AG04450 (cell line): ENCODE measurements at regions not wholly inside any gene's neighbourhood (a gene's known extent, or its start where the extent isn't known, plus 50 kb on each side); places are given as distances from the start of the nearest gene placed in this dataset.

Experiments
- CTCF ChIA-PET: fragments of 300-600, 350-600 bp; formaldehyde crosslinking; extraction: SDS; loops from one replicate; lab custom pipeline; 2022; ENCODE audit warnings: antibody characterized with exemption, inconsistent platforms; lab: Charles Lee
- POLR2A ChIA-PET: fragments of 350-600 bp; formaldehyde crosslinking; extraction: SDS; loops from one replicate; lab custom pipeline; 2021; ENCODE audit warnings: antibody characterized with exemption, inconsistent platforms; lab: Yijun Ruan, JAX
- DNase-seq: peaks from one replicate; pipeline ENCODE4 v3.0.0-alpha.2; 2011; ENCODE audit warnings: low read depth, low spot score
- H3K27ac ChIP-seq: one replicate; pipeline ENCODE4 v1.5.1; 2012; ENCODE audit warnings: low read depth, low read length, control low read depth
- H3K27me3 ChIP-seq: one replicate; pipeline ENCODE4 v1.6.0; 2012; ENCODE audit warnings: low read length; ENCODE audit not compliant: control insufficient read depth, insufficient read depth
- H3K4me3 ChIP-seq: 2 replicates; pipeline ENCODE4 v1.5.1; 2011; ENCODE audit warnings: mild to moderate bottlenecking, low read depth, low read length, control low read depth
- H3K9me3 ChIP-seq: 2 replicates; pipeline ENCODE4 v1.5.1; 2012; ENCODE audit warnings: low read length; ENCODE audit not compliant: control insufficient read depth, insufficient read depth
- TF ChIP-seq, protein P1 (sequence below): IDR thresholded peaks from 2 replicates; pipeline ENCODE4 v1.5.1; 2011; ENCODE audit warnings: low read depth, low read length, control low read depth, inconsistent platforms

DNA sequence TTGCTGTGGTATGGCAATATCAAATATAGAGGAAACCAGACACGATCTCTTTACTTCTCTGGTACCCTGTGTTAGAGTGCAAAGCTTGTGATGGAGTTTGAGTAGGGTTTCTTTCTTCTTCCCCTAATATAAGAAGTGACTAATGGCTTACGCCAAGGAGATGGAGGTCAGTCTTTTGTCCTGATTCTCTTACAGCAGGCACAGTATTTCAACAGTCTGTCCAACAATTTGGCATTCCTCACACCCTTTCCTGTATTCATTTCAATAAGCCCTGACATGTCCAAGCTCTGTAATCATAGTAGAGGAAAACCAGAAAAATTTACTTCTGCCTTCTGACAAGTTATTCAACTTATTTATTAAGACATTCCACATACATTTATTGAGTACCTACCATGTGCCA is 546.2 kb downstream of the TMEM135 start:
- H3K4me3 ChIP-seq = no peak overlapping the region
- POLR2A ChIA-PET = no interaction called here
- CTCF ChIA-PET = interaction anchor here (1.0 kb wide), 1 partner anchor 231 kb away, joined by 3 read pairs; no protein-coding TSS in a partner anchor
- no peak overlapping the region for H3K27ac ChIP-seq
- H3K9me3 ChIP-seq = no peaks in the 10 kb centered on the region
- TF ChIP-seq, protein P1, sequence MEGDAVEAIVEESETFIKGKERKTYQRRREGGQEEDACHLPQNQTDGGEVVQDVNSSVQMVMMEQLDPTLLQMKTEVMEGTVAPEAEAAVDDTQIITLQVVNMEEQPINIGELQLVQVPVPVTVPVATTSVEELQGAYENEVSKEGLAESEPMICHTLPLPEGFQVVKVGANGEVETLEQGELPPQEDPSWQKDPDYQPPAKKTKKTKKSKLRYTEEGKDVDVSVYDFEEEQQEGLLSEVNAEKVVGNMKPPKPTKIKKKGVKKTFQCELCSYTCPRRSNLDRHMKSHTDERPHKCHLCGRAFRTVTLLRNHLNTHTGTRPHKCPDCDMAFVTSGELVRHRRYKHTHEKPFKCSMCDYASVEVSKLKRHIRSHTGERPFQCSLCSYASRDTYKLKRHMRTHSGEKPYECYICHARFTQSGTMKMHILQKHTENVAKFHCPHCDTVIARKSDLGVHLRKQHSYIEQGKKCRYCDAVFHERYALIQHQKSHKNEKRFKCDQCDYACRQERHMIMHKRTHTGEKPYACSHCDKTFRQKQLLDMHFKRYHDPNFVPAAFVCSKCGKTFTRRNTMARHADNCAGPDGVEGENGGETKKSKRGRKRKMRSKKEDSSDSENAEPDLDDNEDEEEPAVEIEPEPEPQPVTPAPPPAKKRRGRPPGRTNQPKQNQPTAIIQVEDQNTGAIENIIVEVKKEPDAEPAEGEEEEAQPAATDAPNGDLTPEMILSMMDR = no peak
- no peak for DNase-seq
- H3K27me3 ChIP-seq = no peaks in the 10 kb centered on the region

DNA sequence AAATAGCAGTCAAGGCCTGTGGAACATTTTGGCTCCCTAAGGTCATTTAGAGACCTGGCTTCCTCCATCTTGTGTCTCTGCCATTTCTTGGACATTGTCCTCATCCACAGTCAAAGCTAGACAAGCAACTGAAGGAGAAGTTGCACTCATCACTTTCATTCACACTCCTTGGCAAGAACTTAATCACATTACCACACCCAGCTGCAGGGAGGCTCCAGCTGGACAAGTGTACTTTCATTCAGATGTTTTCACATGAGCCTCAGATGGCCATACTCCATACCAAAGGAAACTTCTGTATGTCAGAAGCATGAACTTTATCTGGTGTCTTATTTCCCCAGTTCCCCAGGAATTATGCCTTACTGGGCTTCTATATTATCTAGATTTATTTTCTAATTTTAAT is 537.4 kb downstream of the TMEM135 start:
- TF ChIP-seq, protein P1 = no peak
- H3K27ac ChIP-seq = no peak overlapping the region
- H3K27me3 ChIP-seq = no peaks in the 10 kb centered on the region
- no peaks in the 10 kb centered on the region for H3K9me3 ChIP-seq
- no peak for DNase-seq
- no peak overlapping the region for H3K4me3 ChIP-seq
- POLR2A ChIA-PET = no interaction called here
- CTCF ChIA-PET = no interaction called here

GRCh38 chr11:87574193-87574592 is 536.5 kb downstream of the TMEM135 start:
- H3K9me3 ChIP-seq = no peaks in the 10 kb centered on the region
- POLR2A ChIA-PET = no interaction called here
- no peaks in the 10 kb centered on the region for H3K27me3 ChIP-seq
- TF ChIP-seq, protein P1 = no peak
- H3K4me3 ChIP-seq = no peak overlapping the region
- DNase-seq = no peak
- H3K27ac ChIP-seq = no peak overlapping the region
- CTCF ChIA-PET = no interaction called here

DNA sequence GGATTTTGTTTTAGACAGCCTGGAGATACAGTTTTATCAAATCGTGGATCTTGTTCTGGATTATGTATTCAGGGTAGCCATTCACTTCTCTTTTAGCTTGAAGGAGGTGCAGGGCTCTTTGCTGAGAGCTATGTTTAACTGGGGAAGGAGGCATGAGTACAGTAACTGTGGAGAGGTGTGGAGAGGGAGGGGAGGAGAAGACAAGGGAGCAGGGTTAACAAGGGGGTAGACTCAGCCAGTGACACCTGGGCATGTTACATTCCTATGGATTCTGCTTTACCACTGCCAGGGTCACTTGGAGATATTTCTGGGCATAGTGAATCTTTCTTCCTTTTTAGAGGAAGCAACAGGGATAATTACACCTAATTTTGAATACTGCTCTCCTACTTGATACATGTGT is 536.0 kb downstream of the TMEM135 start:
- no peak for DNase-seq
- H3K27ac ChIP-seq = no peak overlapping the region
- no peak overlapping the region for H3K4me3 ChIP-seq
- CTCF ChIA-PET = no interaction called here
- POLR2A ChIA-PET = no interaction called here
- TF ChIP-seq, protein P1 = no peak
- no peaks in the 10 kb centered on the region for H3K27me3 ChIP-seq
- no peaks in the 10 kb centered on the region for H3K9me3 ChIP-seq

GRCh38 chr11:87572881-87573280 is 535.1 kb downstream of the TMEM135 start:
- no peaks in the 10 kb centered on the region for H3K27me3 ChIP-seq
- no peaks in the 10 kb centered on the region for H3K9me3 ChIP-seq
- TF ChIP-seq, protein P1 = no peak
- POLR2A ChIA-PET = no interaction called here
- no peak overlapping the region for H3K27ac ChIP-seq
- no peak for DNase-seq
- CTCF ChIA-PET = no interaction called here
- H3K4me3 ChIP-seq = no peak overlapping the region
